ENCODE measurements at regions not wholly inside any gene's neighbourhood (a gene's known extent, or its start where the extent isn't known, plus 50 kb on each side); places are given as distances from the start of the nearest gene placed in this dataset.

- TF ChIP-seq POLR2AphosphoS5 (IDR thresholded peaks at IDR 0.05; ENCODE audit: borderline replicate concordance, low read depth, low read length) (no peak), EZH2 (IDR thresholded peaks at IDR 0.05) (no peak), FOXP2 (optimal IDR thresholded peaks at IDR 0.05; ENCODE audit: control extremely low read depth, extremely low read length, insufficient read depth) (no peak)
Observed at GRCh38 chr6:3996349-3996748, 82.6 kb downstream of the FAM217A start.

Data from SK-N-MC (cell line).